ENCODE measurements at regions not wholly inside any gene's neighbourhood (a gene's known extent, or its start where the extent isn't known, plus 50 kb on each side); places are given as distances from the start of the nearest gene placed in this dataset.

GRCh38 chr15:47337106-47337505 lies 380.2 kb upstream of the SEMA6D start:
- TF ChIP-seq, protein P1, sequence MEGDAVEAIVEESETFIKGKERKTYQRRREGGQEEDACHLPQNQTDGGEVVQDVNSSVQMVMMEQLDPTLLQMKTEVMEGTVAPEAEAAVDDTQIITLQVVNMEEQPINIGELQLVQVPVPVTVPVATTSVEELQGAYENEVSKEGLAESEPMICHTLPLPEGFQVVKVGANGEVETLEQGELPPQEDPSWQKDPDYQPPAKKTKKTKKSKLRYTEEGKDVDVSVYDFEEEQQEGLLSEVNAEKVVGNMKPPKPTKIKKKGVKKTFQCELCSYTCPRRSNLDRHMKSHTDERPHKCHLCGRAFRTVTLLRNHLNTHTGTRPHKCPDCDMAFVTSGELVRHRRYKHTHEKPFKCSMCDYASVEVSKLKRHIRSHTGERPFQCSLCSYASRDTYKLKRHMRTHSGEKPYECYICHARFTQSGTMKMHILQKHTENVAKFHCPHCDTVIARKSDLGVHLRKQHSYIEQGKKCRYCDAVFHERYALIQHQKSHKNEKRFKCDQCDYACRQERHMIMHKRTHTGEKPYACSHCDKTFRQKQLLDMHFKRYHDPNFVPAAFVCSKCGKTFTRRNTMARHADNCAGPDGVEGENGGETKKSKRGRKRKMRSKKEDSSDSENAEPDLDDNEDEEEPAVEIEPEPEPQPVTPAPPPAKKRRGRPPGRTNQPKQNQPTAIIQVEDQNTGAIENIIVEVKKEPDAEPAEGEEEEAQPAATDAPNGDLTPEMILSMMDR (IDR thresholded peaks at IDR 0.05) = no peak
- TF ChIP-seq CREM (CRISPR knock-in tag; IDR thresholded peaks at IDR 0.05) (no peak), ZNF232 (CRISPR knock-in tag; IDR thresholded peaks at IDR 0.05) (no peak)
- TF ChIP-seq, protein P2, sequence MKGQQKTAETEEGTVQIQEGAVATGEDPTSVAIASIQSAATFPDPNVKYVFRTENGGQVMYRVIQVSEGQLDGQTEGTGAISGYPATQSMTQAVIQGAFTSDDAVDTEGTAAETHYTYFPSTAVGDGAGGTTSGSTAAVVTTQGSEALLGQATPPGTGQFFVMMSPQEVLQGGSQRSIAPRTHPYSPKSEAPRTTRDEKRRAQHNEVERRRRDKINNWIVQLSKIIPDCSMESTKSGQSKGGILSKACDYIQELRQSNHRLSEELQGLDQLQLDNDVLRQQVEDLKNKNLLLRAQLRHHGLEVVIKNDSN (CRISPR knock-in tag; IDR thresholded peaks at IDR 0.05) = no peak

Data from WTC11 (cell line).